Mucosa of gallbladder (tissue), 1 donor: ENCODE measurements at regions not wholly inside any gene's neighbourhood (a gene's known extent, or its start where the extent isn't known, plus 50 kb on each side); places are given as distances from the start of the nearest gene placed in this dataset.

Experiments used
- DNase-seq: peaks from one replicate; pipeline ENCODE4 v3.0.0-alpha.2; 2020; ENCODE audit warnings: low spot score
- donor health status: DM: no; HTN: no; CAD: no.

- no peak for DNase-seq
Measured at GRCh38 chr7:35747611-35748010, 52.7 kb upstream of the HERPUD2 start.

GRCh38 chr7:35748371-35748770 lies 52.5 kb upstream of the SEPTIN7 start:
- no peak for DNase-seq

- DNase-seq: peak; percentile 28
Measured at GRCh38 chr7:35749556-35749955, 51.3 kb upstream of the SEPTIN7 start.
